Ishikawa (cell line): ENCODE measurements at regions not wholly inside any gene's neighbourhood (a gene's known extent, or its start where the extent isn't known, plus 50 kb on each side); places are given as distances from the start of the nearest gene placed in this dataset.

Experiments used
- CEBPB ChIP-seq: IDR thresholded peaks from 2 replicates; pipeline ENCODE4 v1.6.1; 2012
- CREB1 ChIP-seq: IDR thresholded peaks from 2 replicates; pipeline ENCODE4 v1.6.1; 2012; ENCODE audit warnings: low read depth
- EGR1 ChIP-seq: IDR thresholded peaks from 2 replicates; pipeline ENCODE4 v1.6.1; 2012
- EP300 ChIP-seq: IDR thresholded peaks from 2 replicates; pipeline ENCODE4 v1.6.1; 2012; ENCODE audit warnings: borderline replicate concordance
- FOXM1 ChIP-seq: IDR thresholded peaks from 2 replicates; pipeline ENCODE4 v1.6.1; 2012; ENCODE audit warnings: low read depth, borderline replicate concordance
- NFIC ChIP-seq: IDR thresholded peaks from 2 replicates; pipeline ENCODE4 v1.6.1; 2012
- RAD21 ChIP-seq: IDR thresholded peaks from 2 replicates; pipeline ENCODE4 v1.6.1; 2012; ENCODE audit warnings: low read depth
- TAF1 ChIP-seq: IDR thresholded peaks from 2 replicates; pipeline ENCODE4 v1.6.1; 2012; ENCODE audit warnings: low read depth, mild to moderate bottlenecking
- TCF12 ChIP-seq: IDR thresholded peaks from 2 replicates; pipeline ENCODE4 v1.6.1; 2012; ENCODE audit warnings: low read depth
- TEAD4 ChIP-seq: IDR thresholded peaks from 2 replicates; pipeline ENCODE4 v1.6.1; 2012
- YY1 ChIP-seq: IDR thresholded peaks from 2 replicates; pipeline ENCODE4 v1.6.1; 2012; ENCODE audit warnings: low read depth
- ZBTB7A ChIP-seq: IDR thresholded peaks from 2 replicates; pipeline ENCODE4 v1.6.1; 2012; ENCODE audit warnings: low read depth
- TF ChIP-seq, protein P1 (sequence below): IDR thresholded peaks from 2 replicates; pipeline ENCODE4 v1.6.1; 2012; ENCODE audit warnings: low read depth, mild to moderate bottlenecking
- TF ChIP-seq, protein P2 (sequence below): IDR thresholded peaks from 2 replicates; pipeline ENCODE4 v1.6.1; 2012
- TF ChIP-seq, protein P3 (sequence below): IDR thresholded peaks from 2 replicates; pipeline ENCODE4 v1.6.1; 2012

DNA sequence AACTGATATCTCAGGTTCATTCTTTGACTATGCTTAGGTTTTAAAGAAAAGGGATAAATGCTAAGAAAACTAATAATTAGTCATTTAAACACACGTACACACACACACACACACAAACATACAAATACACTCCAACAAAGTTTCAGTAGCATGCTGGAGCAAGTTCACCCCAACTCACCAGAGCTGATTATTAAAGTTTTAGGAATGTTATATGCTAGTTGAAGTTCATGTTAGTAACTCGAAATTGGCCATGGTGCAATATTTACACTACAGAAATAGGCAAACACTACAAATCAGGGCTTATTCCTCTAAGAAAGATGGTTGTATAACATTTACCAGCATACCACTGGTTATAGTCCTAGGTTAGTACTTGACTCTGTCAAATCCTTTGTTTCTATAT is 384.0 kb upstream of the DIPK2B start:
- TF ChIP-seq EP300 = no peak
- TF ChIP-seq ZBTB7A = no peak
- TF ChIP-seq, protein P1, sequence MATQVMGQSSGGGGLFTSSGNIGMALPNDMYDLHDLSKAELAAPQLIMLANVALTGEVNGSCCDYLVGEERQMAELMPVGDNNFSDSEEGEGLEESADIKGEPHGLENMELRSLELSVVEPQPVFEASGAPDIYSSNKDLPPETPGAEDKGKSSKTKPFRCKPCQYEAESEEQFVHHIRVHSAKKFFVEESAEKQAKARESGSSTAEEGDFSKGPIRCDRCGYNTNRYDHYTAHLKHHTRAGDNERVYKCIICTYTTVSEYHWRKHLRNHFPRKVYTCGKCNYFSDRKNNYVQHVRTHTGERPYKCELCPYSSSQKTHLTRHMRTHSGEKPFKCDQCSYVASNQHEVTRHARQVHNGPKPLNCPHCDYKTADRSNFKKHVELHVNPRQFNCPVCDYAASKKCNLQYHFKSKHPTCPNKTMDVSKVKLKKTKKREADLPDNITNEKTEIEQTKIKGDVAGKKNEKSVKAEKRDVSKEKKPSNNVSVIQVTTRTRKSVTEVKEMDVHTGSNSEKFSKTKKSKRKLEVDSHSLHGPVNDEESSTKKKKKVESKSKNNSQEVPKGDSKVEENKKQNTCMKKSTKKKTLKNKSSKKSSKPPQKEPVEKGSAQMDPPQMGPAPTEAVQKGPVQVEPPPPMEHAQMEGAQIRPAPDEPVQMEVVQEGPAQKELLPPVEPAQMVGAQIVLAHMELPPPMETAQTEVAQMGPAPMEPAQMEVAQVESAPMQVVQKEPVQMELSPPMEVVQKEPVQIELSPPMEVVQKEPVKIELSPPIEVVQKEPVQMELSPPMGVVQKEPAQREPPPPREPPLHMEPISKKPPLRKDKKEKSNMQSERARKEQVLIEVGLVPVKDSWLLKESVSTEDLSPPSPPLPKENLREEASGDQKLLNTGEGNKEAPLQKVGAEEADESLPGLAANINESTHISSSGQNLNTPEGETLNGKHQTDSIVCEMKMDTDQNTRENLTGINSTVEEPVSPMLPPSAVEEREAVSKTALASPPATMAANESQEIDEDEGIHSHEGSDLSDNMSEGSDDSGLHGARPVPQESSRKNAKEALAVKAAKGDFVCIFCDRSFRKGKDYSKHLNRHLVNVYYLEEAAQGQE = no peak

DNA sequence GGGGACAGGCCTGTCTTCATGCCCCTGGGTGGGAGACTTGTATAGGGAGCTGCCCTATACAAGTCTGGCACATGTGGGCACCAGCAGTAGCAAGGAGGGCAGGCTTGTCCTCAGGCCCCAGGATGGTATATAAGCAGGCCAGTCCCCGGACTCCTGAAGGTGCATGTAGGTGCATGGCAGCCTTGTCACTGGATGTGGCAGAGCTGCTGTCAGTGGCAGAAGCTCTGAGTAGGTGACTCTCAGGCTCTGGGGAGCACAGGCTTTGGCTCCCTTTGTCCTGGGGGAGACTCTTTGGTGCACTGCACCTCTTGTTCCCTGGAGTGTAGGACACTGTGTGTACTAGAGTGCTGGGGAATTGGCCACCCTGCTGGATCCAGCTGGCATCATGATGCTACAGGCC is 376.7 kb upstream of the DIPK2B start:
- TF ChIP-seq TAF1 (no peak), TCF12 (no peak), RAD21 (no peak), NFIC (no peak), CREB1 (no peak), EGR1 (no peak)

DNA sequence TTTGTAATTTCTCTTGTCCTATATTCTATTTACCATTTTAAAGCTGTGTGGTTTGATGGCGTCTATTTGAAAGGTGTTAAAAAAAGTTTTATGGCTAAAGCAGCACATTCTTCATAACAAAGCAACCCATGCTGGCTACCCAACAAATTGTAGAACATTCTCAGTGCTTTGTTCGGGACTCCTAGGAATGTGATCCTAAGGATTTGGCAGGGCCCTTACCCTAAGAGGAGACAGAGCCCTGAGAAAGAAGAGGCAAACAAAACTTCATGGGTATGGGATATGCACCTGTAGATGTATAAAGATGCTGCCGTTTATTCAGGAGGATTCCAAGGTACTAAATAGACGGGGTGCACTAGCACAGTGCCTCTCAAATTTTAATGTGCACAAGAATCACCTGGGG is 370.8 kb upstream of the DIPK2B start:
- TF ChIP-seq RAD21 (no peak), CREB1 (no peak), YY1 (no peak)
- TF ChIP-seq, protein P1 = no peak

DNA sequence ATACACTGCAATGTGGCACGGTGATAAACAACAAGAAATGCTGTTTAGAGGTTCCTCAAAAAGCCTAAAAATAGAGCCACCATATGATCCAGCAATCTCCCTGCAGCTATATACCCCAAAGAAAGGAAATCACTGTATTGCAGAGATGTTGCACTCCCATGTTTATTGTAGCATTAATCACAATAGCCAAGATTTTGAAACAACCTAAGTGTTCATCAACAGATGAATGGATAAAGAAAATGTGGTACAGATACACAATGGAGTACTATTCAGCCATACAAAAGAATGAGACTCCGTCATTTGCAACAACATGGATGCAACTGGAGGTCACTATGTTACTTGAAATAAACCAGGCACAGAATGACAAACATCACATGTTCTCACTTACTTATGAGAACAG is 365.8 kb upstream of the DIPK2B start:
- no peak for TF ChIP-seq TCF12
- no peak for TF ChIP-seq TEAD4
- TF ChIP-seq, protein P1 = no peak
- no peak for TF ChIP-seq EP300
- no peak for TF ChIP-seq TAF1
- no peak for TF ChIP-seq CREB1
- TF ChIP-seq EGR1 = no peak
- TF ChIP-seq, protein P2, sequence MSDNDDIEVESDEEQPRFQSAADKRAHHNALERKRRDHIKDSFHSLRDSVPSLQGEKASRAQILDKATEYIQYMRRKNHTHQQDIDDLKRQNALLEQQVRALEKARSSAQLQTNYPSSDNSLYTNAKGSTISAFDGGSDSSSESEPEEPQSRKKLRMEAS = no peak
- TF ChIP-seq, protein P3, sequence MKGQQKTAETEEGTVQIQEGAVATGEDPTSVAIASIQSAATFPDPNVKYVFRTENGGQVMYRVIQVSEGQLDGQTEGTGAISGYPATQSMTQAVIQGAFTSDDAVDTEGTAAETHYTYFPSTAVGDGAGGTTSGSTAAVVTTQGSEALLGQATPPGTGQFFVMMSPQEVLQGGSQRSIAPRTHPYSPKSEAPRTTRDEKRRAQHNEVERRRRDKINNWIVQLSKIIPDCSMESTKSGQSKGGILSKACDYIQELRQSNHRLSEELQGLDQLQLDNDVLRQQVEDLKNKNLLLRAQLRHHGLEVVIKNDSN = no peak
- no peak for TF ChIP-seq ZBTB7A

- TF ChIP-seq TCF12 (no peak), NFIC (no peak), RAD21 (peak; percentile 52), FOXM1 (no peak)
Measured at GRCh38 chrX:45557387-45557786, 356.7 kb upstream of the DIPK2B start.

GRCh38 chrX:45554736-45555135 is 354.1 kb upstream of the DIPK2B start:
- TF ChIP-seq TEAD4 = no peak

DNA sequence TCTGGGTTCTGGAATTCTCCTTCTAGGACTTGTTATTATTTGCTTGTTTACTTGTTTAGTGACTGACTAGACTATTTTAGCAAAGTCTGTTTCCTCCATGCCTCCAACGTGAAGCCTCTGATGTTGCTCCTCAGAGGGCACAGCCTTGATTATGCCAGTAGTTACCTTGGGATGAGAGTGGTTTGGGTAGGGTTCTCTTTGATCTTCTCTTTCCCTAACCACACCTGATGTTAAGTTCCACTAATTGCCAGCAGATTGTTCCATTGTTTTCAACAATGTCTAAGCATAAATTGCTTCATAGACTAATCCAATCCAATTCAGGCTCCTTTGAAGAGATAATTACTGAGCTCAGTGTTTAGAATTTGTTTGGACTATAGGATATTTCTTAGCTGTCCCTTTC is 352.7 kb upstream of the DIPK2B start:
- TF ChIP-seq RAD21 (no peak), NFIC (no peak), YY1 (no peak), TCF12 (no peak), ZBTB7A (no peak), TAF1 (no peak), CEBPB (no peak), CREB1 (no peak), TEAD4 (no peak), FOXM1 (no peak), EGR1 (no peak), EP300 (no peak)
- TF ChIP-seq, protein P2 = no peak
- TF ChIP-seq, protein P1 = no peak
- TF ChIP-seq, protein P3 = no peak
